GM19468 (cell line): ENCODE measurements at regions not wholly inside any gene's neighbourhood (a gene's known extent, or its start where the extent isn't known, plus 50 kb on each side); places are given as distances from the start of the nearest gene placed in this dataset.
"Not testable (repeated sequence)": the region's sequence is repeated elsewhere in the genome, so short reads cannot be mapped to it uniquely, and the experiment has no call there.

Experiments
- ATAC-seq: cut with Tn5 transposase; IDR thresholded peaks from one replicate; pipeline ENCODE4 v1.9.1; 2021; ENCODE audit warnings: mild to moderate bottlenecking, moderate library complexity, moderate number of reproducible peaks; ENCODE audit not compliant: unreplicated experiment; ENCODE audit errors: extremely low read depth

GRCh38 chr15:38644353-38644752, 79.7 kb upstream of the RASGRP1 start:
- not testable (repeated sequence) for ATAC-seq

GRCh38 chr15:38646716-38647115, 82.1 kb upstream of the RASGRP1 start:
- ATAC-seq, result no peak

DNA sequence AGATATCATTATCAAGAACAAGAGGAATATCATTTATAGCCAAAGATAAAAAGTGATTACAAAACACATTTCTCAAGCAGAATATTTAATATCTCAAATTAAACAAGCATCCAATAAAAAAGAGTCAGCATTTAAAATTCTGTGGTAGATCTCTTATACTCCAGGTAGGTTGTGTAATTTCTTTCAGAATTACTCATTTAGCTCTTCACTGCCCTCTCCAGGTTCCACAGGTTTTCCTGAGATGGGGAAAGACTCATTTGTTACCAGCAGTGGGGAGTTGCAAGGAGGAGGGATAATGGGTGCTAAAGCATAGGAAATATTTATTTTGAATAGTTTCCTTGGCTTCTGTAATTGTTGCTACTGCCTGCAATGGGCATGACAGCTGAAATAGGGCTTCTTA, 83.1 kb upstream of the RASGRP1 start:
- ATAC-seq, result no peak

DNA sequence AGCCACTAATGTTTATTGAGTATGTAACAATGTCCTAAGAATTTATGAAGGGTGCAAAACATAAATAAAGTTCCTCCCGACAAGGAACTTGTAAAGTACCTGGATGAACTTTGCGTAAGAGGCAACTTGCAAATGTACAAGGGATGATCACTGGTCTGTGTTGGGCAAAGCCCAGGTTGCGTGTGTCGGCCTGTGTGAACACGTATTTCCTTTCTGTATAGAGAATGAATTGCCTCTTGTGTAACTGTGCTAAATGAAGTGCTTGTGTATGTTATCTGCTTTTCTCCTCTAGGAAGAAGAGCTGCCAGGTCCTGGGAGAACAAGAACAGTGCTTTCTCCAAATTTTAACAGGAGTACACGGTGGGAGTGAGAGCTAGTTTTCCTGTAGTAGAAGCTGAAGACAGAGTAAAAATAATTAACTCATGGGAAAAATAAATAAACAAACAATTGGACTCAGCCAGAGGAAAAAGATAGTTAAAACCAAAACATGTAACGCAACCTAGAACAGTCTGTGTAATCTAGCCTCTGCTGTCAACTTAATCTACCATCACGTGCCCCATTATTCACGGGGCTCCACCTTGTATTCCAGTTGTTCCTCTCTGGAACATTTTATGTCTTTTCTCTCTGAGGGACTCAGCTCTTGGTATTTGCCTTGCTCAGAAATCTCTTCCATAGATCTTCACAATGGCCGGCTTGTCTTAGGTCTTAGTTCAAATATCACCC, 83.7 kb upstream of the RASGRP1 start:
- no peak for ATAC-seq

DNA sequence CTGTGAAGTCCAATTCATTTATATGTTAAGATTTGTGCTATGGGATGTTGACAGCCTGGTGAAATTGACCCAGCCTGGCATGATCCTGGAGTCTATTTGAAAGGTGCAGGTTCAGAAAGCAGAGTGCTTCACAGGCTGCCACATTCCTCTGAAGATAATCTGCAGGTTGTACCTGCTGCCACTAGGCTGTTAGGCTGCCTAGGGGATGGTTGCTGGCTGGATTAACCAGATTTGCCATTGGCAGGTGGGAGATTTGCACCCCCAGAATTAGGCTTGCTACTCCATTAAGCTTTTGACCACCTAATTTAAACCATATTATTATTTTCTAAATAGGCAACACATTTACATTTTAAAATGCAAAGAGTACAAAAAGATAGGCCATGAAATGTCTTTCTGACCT, 85.8 kb upstream of the RASGRP1 start:
- no peak for ATAC-seq

DNA sequence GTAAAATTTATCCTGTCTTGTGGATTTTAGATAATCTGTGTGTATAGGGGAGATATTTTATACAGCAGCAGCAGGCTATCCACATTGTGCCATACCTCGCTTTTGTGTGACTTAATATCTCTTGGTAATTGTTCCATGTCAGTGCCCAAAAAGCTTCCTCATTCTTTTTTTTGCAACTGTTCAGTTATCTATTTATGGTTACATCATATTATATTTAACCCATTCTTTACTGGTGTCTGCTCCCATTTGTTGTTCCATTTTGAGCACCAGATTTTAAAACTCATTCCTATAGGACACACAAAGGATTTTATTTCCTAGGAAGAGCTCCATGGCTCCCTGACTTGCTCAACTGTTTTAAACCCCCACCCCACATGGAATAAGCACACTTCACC, 86.3 kb upstream of the RASGRP1 start:
- ATAC-seq, result no peak

GRCh38 chr15:38651328-38652038, 86.9 kb upstream of the RASGRP1 start:
- no peak for ATAC-seq

DNA sequence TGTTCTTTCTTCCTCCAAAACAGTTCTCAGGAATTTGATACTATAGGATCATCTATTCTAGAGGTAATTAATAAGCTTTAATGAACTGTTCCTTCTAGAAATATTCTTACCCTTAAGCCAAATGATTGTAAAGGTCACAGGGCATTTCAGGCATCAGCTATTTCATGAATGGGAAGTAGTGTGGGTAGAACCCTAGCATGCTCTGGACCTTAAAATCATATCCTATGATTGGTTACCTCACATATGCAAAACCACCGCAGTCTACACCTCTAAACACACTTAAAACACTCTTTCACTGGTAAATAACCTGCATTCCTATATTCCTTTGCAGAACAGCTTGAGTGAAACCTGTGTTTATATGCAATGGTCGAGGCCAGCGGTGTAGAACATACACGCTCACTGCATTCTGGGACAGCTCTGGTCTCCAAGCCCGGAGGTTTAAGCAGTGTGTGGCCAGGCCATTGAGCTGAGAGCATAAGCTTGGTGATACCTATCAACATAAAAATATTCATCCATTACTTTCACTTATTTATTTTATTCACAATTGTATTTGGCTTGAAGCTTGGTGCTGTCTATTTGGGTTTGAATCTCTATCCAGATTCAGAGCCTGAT, 87.7 kb upstream of the RASGRP1 start:
- ATAC-seq, result no peak

GRCh38 chr15:38652998-38653397, 88.4 kb upstream of the RASGRP1 start:
- no peak for ATAC-seq

DNA sequence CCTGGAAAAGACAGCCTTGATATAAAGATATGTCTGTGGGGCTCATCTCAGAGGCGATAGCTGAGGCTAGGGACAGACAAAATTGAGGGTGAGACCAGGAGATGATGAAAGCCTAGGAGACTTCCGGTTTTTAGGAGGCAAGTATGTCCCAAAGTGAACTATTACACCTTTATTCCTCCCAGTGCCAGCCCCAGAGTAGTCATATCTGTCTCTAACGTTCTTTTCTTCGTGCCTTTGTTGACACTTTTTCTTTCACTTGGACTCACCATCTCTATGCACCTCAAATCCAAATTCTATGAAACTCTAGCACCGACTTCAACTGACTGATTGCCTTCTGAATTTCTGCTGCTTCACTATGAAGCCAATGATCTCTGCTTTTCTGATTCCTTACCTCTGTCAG, 93.8 kb upstream of the RASGRP1 start:
- no peak for ATAC-seq

- ATAC-seq, result no peak
Measured at GRCh38 chr15:38660738-38661137, 96.1 kb upstream of the RASGRP1 start.

DNA sequence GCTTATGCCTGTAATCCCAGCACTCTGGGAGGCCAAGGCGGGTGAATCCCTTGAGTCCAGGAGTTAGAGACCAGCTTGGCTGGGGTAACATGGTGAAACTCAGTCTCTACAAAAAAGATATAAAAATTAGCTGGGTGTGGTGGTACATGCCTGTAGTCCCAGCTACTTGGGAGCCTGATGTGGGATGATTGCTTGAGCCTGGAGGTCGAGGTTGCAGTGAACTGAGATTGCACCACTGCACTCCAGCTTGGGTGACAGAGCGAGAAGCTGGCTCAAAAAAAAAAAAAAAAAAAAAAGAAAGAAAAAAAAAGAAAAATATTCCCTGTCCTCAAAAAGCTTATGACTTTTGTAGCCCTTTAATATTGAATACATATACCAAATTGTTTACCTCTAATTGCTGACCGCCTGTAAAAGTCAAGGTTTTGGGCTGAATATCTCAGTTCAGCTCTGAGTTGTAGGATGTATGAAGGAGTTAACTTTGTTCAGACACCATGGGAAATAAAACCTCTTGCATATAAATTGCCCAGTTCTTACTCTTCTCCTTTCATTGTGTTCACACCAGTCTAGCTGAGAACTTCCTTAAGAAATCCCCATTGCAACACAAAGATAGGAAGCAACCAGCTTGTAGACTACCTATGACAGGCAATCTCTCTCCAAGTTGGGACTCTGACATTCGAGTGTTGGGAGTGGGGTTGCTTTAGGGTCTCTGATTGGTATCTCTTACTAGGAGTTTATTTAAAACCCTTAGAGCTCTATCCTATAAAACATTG, 97.6 kb upstream of the RASGRP1 start:
- no peak for ATAC-seq

DNA sequence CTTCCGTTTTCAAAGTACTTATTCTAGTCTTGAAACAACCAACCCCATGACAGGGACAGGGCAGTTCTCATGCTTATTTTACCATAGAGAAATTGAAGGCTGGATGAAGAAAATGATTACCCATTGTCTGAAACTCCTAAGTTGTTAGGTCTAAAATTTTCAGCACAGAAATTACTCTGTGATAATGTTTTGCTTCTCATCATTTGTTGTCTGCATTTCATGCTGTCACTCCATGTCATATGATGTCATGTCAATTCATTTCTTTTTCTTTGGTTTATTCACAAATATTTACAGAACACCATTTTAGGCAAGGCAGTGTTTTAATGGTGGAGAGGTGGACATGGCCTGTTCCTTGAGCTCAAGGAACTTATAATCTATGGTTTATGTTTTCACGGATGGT, 98.2 kb upstream of the RASGRP1 start:
- ATAC-seq, result no peak

GRCh38 chr15:38665586-38666305, 101.1 kb upstream of the RASGRP1 start:
- ATAC-seq, result no peak

- ATAC-seq, result no peak
Measured at GRCh38 chr15:38666865-38667510, 102.4 kb upstream of the RASGRP1 start.

DNA sequence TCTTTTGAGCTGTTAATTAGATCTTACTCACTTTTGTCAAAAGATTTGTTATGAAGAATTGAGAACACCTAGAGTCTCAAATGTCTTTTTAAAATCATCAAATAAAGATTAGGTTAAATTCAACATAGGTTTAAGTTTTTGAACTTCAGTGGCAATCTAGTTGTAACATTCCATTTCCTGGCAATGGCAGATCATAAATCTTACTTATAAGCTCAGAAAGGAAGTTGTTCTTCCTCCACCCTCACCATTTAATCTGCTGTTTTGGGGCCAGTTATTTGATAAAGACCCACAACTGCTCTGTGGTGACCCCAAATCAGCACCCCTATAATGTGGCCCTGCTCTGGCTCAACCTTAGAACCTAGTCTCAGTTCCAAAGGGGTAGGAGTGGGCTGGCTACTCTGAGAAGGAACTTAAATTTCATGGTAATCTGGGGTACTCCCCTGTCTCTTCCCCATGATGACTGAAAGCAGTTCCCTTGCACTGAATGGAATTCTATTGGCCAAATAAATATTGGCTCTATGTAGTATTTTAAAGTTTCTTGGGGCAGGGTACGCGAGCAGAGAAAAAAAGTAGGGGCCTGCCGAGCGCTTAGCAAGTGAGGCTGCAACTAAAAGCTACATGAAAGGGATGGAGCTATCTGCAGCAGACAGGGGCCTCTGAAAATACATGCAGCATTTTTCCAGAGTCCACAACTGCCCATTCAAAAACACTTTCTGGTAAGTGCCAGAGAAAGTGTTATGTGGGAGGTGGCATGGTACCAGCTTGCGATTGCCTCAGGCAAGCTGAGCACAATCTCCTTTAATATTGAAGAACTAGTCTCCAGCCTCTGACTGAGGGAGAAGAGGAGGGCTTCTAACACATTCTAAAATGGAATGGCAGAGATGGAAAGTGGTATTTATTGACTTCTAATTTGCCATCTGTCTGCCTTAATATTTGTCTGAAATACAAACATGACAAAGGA, 103.6 kb upstream of the RASGRP1 start:
- ATAC-seq, result no peak

GRCh38 chr15:38668898-38669391, 104.3 kb upstream of the RASGRP1 start:
- no peak for ATAC-seq
